Pulmonary artery endothelial cell (primary cell): ENCODE measurements at regions not wholly inside any gene's neighbourhood (a gene's known extent, or its start where the extent isn't known, plus 50 kb on each side); places are given as distances from the start of the nearest gene placed in this dataset.

Experiments used
- DNase-seq: peaks from one replicate; pipeline ENCODE4 v3.0.0-alpha.2; 2011; ENCODE audit warnings: low read depth, low spot score

DNA sequence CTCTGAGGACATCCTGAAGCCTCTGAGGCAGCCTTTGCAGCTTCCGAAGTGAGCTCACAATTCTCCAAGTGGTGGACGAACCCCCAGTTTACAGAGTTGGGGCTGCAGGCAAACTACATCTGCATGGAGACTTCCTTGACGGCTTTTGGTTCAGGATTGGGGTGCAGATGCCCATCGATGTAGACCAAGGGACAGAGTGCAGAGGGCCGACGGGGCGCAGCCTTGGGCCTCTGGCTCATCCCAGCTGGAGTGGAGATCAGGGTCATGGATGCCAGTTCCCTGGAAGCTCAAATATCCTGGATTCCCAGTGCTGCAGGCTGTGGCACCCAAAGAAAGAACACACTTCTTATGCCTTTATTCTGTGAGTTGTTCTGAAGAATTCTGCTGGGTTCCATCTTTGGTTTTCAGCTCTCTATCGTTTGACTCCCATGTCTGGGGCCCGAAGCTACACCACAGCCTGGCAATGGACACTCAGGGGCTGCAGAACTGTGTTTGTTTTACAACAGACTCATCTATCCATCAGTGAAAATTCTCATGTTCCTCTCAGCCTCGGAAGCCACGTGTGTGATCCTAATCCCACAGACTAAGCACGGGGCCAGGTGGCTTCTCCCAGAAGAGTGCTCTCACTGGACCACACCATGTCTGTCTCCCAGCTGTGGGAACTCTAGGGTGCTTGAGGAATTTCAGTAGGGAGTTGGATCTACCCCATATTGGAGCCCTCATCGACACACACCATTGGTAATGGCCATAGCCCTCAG is 414.1 kb upstream of the MYT1L start:
- DNase-seq = no peak

DNA sequence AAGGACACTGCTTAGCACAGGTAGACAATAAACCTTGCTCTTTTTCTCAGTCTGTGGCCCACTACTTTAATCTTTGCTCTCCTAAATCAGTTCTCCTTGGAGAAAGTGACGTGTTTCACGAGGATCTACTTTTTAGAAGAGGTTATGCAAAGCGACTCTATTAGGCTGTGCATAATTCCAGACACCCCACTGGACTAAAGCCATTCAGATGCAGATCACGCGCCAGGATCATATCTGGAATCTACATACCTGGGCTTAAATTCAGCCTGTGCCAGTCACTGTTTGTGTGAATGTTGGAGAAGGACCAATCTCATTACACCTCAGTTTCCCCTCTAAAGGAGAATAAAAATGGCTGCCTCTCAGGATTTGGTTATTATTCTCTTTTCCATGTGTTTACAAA is 413.0 kb upstream of the MYT1L start:
- no peak for DNase-seq

DNA sequence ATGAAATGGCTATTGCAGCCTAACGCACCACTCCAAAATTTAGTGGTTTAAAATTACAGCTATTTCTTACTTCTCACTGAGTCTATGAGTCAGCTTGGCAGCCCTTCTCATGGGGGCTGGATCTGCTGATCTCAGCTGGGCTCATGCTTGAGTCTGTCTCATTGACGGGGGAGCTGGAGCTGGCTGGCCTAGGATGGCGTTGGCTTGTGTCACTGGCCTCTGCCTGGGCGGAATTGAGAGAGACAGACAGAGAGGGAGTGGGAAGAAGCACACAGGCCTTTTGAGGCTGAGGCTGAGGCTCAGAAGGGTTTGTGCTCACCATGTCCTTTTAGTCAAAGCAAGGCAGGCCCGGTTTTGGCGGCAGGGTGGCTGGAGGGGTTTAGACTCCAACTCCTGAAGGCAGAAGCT is 412.1 kb upstream of the MYT1L start:
- no peak for DNase-seq

DNA sequence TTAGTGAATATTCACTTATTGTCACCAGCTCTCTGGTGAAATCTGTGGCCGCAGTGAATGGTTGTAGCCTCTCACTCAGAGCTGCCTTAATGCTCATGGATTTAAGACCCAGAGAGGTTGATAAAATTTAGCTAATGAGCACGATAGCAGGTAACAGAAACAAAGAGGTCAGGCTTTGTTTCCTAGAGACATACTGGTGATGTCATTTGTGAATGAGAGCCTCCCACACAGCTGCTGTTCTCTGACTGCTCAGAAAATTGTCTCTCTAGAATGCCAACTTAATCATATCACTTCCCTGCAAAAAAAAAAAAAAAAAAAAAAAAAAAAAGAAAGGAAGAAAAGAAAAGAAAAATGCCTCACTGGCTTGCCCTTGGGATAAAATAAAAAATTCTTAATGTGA is 411.7 kb upstream of the MYT1L start:
- DNase-seq = no peak

DNA sequence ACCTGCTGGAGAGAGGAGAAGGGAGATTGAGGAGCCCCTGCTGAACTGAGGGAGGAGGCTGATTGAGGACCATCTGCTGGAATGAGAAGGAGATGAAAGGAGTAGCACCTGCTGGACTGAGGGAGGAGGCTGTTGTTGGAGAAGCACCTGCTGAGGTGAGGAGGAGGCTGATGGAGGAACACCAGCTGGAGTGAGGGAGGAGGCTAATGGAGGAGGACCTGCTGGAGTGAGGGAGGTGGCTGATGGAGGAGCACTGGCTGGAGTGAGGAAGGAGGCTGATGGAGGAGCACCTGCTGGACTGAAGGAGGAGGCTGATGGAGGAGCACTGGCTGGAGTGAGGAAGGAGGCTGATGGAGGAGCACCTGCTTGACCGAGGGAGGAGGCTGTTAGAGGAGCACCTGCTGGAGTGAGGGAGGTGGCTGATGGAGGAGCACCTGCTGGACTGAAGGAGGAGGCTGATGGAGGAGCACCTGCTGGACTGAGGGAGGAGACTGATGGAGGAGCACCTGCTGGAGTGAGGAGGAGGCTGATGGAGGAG is 409.2 kb upstream of the MYT1L start:
- DNase-seq = no peak

DNA sequence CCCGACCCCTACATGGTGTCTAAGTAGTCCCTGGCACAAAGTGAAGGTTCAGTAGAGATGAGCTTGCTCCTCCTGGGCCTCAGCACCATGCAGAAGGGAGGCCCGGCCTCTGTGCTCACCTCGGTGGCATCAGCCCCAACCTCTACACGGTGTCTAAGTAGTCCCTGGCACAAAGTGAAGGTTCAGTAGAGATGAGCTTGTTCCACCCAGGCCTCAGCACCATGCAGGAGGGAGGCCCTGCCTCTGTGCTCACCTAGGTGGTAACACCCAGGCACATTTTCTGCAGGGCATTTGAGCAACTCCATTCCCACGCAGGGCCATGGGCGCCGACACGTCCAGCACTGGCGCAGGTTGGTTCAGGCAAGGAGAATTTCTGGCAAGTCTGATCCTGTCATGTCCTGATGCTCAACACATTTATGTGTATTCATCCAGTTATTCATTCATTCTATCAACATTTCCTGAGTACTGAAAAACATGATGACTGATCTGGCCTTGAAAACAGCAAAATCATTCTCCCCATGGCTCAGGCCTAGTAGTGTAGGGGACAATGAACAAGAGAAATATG is 408.2 kb upstream of the MYT1L start:
- DNase-seq = no peak

DNA sequence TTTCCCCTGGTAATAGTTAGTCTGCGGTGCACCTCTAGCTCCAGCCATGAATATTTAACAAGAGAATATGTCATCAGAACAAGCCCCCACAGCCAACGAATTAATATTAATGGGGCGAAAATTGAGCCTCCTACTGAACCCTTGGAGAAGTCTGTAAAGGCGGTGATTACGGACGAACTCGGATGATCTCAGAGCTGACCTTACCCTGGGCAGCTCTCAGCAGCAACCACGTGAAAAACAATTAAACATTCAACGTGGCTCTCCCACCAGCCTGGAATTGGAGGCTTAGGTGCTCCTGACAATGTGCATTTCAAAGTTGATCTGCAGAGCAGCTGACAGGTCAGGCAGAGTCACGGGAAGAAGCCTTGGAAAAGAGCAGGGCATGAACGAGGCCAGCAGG is 407.6 kb upstream of the MYT1L start:
- DNase-seq = no peak

DNA sequence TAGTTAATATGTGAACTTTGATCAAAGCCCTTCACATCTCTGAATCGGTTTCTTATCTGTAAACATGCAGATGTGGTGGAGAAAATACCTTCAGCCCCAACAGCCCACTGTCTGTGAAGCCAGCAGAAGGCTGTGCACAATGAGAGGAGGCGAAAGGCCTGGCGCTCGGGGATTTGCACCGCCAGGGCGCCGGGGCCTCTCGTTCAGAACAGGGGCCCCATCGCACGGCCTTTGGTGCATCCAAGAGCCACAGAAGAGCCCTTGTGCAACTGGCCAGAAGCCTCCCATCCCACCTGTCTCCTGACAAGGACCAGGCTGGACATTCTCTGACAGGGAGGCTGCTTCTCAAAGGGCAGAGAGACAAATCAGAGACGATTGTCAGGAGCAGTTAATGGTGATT is 407.2 kb upstream of the MYT1L start:
- DNase-seq = no peak

DNA sequence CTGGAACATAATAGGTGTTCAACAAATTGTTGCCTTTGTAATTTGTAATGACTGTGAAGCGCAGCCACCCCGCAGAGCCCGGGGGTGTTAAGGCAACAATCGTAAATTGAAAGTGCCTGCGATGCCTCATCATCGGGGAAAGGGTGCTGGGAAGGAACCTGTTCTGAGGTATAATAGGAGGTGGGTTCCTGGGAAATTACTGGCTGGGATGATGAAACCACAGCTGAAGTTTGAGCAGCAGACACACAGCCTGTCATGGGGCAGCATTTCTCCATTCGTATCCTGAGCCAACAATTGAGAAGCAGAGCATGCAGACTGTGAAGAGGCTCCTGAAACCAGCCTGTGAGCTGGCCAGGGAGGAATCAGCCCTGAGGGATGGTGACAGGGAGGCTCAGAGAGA is 404.0 kb upstream of the MYT1L start:
- no peak for DNase-seq

DNA sequence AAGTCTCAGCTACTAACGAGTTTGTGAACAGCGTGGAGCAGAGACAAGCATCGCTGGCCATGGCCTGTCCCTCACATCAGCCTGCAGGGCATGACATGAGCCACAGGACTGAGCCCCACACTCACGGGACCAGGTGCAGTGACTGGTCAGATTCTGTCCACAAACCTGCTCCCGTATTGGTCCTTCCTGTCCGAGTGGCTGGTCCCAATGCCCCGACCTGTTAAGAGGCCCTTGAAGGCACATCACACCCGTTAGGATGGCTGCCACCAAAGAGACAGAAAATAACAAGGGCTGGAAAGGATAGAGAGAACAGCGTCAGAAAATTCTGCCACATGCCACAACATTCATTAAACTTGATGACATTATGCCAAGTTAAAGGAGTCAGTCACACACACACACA is 403.2 kb upstream of the MYT1L start:
- DNase-seq = no peak

DNA sequence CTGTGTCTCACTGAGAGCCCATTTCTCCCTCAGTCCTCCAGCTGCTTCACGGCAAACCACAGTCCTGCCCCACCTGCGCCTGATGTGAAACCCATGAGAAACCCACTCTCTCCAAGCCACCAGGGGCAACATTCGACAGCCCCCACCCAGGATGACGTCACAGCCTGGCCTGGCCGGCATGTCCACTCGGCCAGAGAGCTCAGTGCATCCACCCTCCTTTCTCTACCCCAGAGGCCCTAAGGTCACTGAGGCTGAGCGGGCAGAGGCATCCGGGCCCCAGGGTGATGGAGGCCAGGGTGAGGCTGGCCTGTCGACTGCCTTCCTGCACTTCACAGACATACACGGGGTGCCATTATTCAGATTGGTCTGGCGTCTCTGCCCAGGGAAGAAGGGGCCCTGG is 402.7 kb upstream of the MYT1L start:
- no peak for DNase-seq

DNA sequence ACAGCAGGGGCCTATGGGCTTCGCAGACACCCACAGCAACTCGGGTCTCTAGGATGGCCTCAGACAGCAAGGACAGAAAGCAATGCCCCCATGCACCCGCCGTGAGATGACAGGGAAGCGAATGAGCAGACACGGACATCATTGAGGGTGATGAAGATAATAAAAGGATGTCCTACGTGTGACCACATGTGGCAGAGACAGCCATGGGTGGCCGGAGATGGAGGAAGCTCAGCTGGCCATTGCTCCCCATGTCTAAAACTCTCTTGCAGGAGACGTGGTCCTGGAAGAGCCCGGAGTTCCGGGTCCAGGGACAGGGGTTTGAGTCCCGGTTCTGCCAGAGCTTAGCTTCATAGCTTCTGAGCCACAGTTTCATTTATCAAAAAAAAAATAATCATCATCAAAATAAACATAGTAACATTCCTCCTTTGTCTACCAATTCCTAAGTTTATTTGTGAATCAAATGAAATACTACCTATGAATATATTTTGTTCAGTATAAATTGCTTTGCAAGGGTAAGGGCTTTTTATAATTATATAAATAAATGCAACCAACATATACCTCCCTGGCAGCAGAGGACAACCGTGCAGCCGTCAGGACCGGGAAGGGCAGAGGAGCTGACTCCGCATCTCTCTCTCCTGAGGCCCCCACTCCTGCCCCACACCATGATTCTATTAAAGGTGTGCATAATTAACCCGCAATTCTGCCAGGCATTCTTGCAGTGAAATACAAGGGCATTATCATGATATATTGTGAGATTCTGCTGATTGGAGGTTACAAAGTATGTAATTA is 401.4 kb upstream of the MYT1L start:
- DNase-seq = no peak

DNA sequence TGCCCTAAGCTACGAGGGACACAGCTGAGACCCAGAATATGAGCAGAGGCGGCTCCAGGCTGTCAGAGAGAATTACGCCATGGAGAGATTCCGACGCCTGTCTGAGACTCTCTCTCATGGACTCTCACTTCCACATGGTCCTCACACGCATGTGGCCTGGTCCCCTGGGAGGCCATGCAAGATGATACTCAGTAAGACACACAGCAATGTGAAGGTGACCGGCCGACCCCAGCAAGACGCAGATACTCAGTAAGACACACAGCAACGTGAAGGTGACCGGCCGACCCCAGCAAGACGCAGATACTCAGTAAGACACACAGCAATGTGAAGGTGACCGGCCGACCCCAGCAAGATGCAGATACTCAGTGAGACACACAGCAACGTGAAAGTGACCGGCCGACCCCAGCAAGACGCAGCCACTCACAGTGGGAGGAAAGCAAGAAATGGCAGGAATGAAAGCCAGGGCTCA is 400.8 kb upstream of the MYT1L start:
- DNase-seq = no peak

DNA sequence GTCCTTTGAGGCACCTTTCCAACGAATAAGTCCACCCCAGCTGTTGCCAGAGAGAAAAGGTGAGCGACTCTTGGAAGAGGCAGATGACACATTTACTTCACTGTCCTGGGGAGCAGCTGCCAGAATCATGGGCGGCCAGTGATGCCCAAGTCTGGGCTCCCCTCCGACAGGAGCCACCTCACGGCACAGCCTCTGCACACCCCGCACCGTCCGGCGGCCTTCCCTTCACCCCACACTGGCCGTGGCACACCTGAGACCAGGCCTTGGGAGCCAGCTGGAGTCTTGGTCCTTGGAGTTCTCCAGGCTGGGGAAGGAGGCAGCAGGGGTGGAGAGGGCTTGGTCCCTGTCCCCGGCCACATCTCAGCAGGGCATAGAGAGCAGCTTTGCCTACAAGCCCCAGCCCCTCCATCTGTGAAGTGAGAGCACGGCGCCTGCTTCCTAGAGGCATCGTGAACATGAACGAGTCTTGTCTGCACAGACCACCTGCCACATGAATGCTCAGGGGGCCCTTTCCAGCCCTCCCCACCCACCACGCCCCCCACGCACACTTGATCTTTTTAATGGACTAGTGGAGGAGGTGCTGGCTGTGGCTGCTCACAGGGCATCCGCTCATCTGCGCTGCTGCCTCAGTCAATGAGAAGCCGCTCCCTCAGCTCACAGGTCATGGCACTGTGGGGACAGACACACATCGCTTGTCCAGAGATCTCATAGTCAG is 400.2 kb upstream of the MYT1L start:
- no peak for DNase-seq

DNA sequence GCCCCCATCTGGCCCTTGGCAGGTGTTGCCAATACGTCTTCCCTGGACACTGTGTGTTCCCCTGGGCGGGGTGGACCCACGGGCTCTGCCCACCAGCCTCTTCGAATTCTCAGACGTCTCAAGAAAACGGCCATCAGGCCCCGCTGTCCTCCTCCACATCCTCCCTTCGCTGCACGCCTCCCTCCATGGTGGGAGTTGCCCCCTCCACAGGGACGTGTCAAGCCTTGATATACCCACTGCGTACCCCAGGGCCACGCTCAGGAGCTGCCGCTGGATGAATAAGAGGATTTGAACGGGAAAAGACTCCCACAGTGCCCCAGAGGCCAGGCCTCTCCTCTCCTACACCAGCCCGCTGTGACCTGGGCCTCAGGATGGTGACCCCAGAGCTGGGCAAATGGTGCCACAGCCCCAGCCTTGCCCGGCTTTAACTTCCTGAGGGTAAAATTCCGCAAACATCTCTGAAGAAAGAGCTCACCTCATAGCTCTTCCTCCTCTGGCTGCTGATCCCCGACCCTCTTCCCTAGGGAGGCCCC is 399.3 kb upstream of the MYT1L start:
- DNase-seq = no peak

DNA sequence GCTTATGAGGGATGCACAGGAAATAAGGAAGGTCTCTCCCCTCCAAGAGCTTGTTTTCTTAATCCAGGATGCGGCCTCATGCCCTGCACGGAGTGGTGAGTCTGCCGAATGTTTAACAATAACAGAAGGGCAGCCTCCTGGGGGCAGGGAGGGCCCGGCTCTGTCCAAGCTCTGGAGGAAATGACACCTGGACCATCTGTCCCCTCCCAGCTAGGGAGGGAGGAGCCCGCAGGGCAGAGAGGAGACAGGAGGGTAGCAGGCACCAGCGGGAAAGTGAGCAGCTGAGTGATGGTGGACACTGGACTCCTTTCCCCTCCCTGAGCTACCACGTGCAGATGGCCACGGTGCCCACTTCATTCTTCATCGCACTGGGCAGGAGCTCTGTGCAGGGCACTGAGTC is 398.2 kb upstream of the MYT1L start:
- DNase-seq = no peak

DNA sequence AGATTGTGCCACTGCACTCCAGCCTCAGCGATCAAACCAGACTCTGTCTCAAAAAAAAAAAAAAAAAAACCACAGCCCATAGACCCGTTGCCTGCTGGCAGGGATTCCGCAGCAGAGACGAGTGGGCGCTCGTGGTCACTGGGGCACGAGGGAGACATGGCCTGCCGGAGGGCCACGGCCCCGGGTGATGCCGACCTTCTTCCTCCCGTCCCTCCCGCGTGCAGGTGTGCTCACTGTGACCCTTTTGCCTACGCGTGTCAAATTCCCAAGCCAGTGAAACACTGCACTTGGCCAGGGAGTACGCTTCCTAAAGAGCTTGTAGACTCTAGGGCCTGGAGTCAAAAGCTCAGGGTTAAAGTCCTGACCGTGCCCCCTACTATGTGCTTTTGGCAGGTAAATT is 397.6 kb upstream of the MYT1L start:
- no peak for DNase-seq

DNA sequence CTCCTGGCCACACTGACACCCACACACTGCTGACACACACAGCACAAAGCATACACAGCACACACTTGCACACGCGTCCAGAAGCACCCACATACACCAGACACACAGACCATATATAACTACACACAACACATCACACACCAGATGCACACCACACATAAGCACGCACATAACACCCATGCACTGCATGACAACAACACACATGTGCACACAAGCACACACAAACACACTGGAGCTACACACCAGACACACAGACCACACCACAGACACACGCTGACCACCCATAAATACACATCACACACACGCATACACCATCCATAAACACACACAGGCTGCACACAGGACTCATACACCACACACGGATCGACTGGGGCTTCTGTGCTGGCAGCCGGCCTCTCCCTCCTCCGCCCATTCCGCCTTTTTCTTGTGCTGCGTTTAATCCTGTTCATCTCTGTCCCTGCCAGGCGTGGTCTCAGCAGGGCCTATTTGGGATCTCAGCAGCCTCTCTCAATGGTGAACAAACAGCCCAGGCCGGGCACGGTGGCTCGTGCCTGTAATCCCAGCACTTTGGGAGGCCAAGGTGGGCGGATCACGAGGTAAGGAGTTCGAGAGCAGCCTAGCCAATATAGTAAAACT is 396.9 kb upstream of the MYT1L start:
- no peak for DNase-seq

DNA sequence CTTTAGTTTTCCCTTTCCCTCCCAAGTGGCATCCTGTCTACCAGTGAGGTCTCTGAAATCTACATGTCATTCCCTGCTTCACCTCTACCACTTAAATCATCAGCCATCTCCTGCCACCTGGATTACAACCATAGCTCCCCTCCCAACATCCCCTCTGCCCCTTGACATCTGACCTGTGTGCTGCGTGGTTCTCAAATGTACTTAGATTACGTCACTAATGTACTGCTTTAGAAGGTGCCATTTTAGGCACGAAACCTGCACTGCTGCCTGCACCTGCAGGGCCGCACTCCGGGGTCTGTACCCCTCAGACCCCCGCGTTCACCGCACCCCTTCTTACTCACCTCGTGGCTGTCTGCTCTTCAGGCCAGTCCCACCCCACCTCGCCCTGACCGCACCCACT is 395.1 kb upstream of the MYT1L start:
- DNase-seq = no peak

DNA sequence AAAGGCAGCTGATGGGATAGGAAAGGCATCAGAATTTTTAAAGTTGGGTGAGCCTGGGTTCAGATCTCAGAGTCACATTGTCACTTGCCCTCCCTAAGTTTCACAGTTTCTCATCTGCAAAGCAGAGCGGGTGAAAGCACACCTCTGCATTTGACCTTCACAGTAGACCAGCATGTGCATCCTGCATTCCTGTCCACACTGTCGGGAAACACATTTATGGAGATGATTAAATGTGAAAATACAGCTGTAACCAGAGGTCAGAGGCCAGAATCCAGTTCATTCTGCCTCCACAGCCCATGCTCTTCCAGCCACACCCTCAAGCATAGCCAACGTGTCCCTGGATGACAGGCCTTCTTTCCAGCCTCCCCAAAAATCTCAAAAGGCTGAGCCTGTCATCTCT is 392.0 kb upstream of the MYT1L start:
- no peak for DNase-seq

DNA sequence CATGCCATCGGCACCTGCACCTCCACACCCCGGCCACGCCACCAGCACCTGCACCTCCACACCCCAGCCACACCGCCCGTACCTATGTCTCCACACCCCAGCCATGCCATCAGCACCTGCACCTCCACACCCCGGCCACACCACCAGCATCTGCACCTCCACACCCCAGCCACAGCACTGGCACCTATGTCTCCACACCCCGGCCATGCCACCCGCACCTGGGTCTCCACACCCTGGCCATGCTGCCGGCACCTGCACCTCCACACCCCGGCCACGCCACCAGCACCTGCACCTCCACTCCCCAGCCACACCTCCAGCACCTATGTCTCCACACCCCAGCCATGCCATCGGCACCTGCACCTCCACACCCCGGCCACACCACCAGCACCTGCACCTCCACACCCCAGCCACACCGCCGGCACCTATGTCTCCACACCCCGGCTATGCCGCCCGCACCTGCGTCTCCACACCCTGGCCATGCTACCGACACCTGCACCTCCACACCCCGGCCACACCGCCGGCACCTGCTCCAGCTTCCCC is 390.3 kb upstream of the MYT1L start:
- DNase-seq = no peak
